ENCODE measurements at regions not wholly inside any gene's neighbourhood (a gene's known extent, or its start where the extent isn't known, plus 50 kb on each side); places are given as distances from the start of the nearest gene placed in this dataset.

- no peaks in the 10 kb centered on the region for H3F3A ChIP-seq (replicated peaks; ENCODE audit: insufficient read depth)
- H3K4me2 ChIP-seq: no peak overlapping the region
- no peaks in the 10 kb centered on the region; a peak in 1 of 4 replicates for H3K4me1 ChIP-seq (ENCODE audit: control insufficient read depth in 1 of 2, insufficient read depth in 2 of 2, low read depth in 1 of 2, low read length in 1 of 2)
- ChIA-PET CTCF (no interaction called here), POLR2A (no interaction called here)
- peak overlapping the region in 1 of 2 experiments; percentile 50; a peak in 1 of 4 replicates for H3K27ac ChIP-seq (ENCODE audit: low read depth in 2 of 2, low read length in 1 of 2)
- H3K9ac ChIP-seq: no peak overlapping the region
- no peaks in the 10 kb centered on the region for H3K27me3 ChIP-seq (ENCODE audit: insufficient read depth)
- H2AFZ ChIP-seq (ENCODE audit: low read depth): no peak overlapping the region
- DNase-seq: no peak
- no peaks in the 10 kb centered on the region for H3K9me2 ChIP-seq
- no peaks in the 10 kb centered on the region for H3K79me2 ChIP-seq (ENCODE audit: insufficient read depth)
- TF ChIP-seq REST (IDR thresholded peaks at IDR 0.05; ENCODE audit: low read depth, low read length) (no peak), TCF12 (IDR thresholded peaks at IDR 0.05) (peak; percentile 29; the same call in 1 of the 2 replicates), EP300 (IDR thresholded peaks at IDR 0.05; ENCODE audit: borderline replicate concordance in 1 of 2, low read depth in 1 of 2, low read length in 1 of 2) (no peak), FOXJ3 (CRISPR knock-in tag; IDR thresholded peaks at IDR 0.05) (no peak), TEAD4 (IDR thresholded peaks at IDR 0.05; ENCODE audit: borderline replicate concordance, insufficient read depth) (no peak)
- H4K20me1 ChIP-seq (ENCODE audit: insufficient read depth): no peaks in the 10 kb centered on the region
- H3K9me3 ChIP-seq: peaks cover 6% of the 10 kb centered on the region
- no peak overlapping the region for H3K4me3 ChIP-seq (ENCODE audit: low read depth in 2 of 2, low read length in 1 of 2)
- no peaks in the 10 kb centered on the region for H3K36me3 ChIP-seq (replicated peaks in 1 of 2; ENCODE audit: control insufficient read depth in 1 of 2, insufficient read depth in 2 of 2, low read length in 1 of 2)
Measured at GRCh38 chr5:107090506-107090905, 580.2 kb downstream of the EFNA5 start.

- Histone ChIP-seq H3K4me3 (ENCODE audit: low read depth in 2 of 2, low read length in 1 of 2) (no peak overlapping the region), H3K4me2 (no peak overlapping the region), H3K27me3 (ENCODE audit: insufficient read depth) (no peaks in the 10 kb centered on the region), H3K9ac (no peak overlapping the region), H3K9me2 (no peaks in the 10 kb centered on the region), H2AFZ (ENCODE audit: low read depth) (no peak overlapping the region), H3F3A (replicated peaks; ENCODE audit: insufficient read depth) (no peaks in the 10 kb centered on the region), H4K20me1 (ENCODE audit: insufficient read depth) (no peaks in the 10 kb centered on the region), H3K36me3 (replicated peaks in 1 of 2; ENCODE audit: control insufficient read depth in 1 of 2, insufficient read depth in 2 of 2, low read length in 1 of 2) (no peaks in the 10 kb centered on the region), H3K27ac (ENCODE audit: low read depth in 2 of 2, low read length in 1 of 2) (no peak overlapping the region), H3K79me2 (ENCODE audit: insufficient read depth) (no peaks in the 10 kb centered on the region), H3K9me3 (peaks cover 6% of the 10 kb centered on the region; the same call in 1 of the 2 replicates), H3K4me1 (ENCODE audit: control insufficient read depth in 1 of 2, insufficient read depth in 2 of 2, low read depth in 1 of 2, low read length in 1 of 2) (no peaks in the 10 kb centered on the region; a peak in 1 of 4 replicates)
- TF ChIP-seq FOXJ3 (CRISPR knock-in tag; IDR thresholded peaks at IDR 0.05): no peak
- no peak for TF ChIP-seq YY1 (IDR thresholded peaks at IDR 0.05; ENCODE audit: low read depth)
- TF ChIP-seq USF1 (IDR thresholded peaks at IDR 0.05; ENCODE audit: borderline replicate concordance, low read depth): no peak
- no peak for TF ChIP-seq SIN3A (IDR thresholded peaks at IDR 0.05; ENCODE audit: borderline replicate concordance, low read depth, low read length)
- no peak for TF ChIP-seq MAX (IDR thresholded peaks at IDR 0.05; ENCODE audit: low read depth)
- TF ChIP-seq SMC3 (IDR thresholded peaks at IDR 0.05; ENCODE audit: low read depth, low read length): no peak
- TF ChIP-seq TCF12 (IDR thresholded peaks at IDR 0.05): no peak
- no peak for TF ChIP-seq REST (IDR thresholded peaks at IDR 0.05; ENCODE audit: low read depth, low read length)
- no peak for TF ChIP-seq MEF2A (IDR thresholded peaks at IDR 0.05; ENCODE audit: borderline replicate concordance, low read depth)
- TF ChIP-seq JUND (IDR thresholded peaks at IDR 0.05): no peak
- no peak for TF ChIP-seq TAF1 (IDR thresholded peaks at IDR 0.05; ENCODE audit: borderline replicate concordance, low read depth, low read length)
- no peak for TF ChIP-seq GABPA (IDR thresholded peaks at IDR 0.05; ENCODE audit: low read depth)
- no peak for DNase-seq
- POLR2A ChIA-PET: no interaction called here
- 54% methylated on average over 1 of the region's 1 CpG for WGBS (ENCODE audit: low lambda C conversion rate)
- CTCF ChIA-PET: no interaction called here
Measured at GRCh38 chr5:107088907-107089306, 581.8 kb downstream of the EFNA5 start.
